HG03175 (cell line): ENCODE measurements at regions not wholly inside any gene's neighbourhood (a gene's known extent, or its start where the extent isn't known, plus 50 kb on each side); places are given as distances from the start of the nearest gene placed in this dataset.

Source experiments
- ATAC-seq: cut with Tn5 transposase; IDR thresholded peaks from one replicate; pipeline ENCODE4 v1.9.1; 2021; ENCODE audit warnings: mild to moderate bottlenecking, moderate library complexity; ENCODE audit not compliant: unreplicated experiment

GRCh38 chr7:136184719-136185118, 207.6 kb upstream of the MTPN start:
- no peak for ATAC-seq

- ATAC-seq = no peak
Measured at GRCh38 chr7:136183981-136184380, 206.8 kb upstream of the MTPN start.

- ATAC-seq = no peak
Measured at GRCh38 chr7:136180984-136181383, 203.8 kb upstream of the MTPN start.

GRCh38 chr7:136179851-136180721, 202.9 kb upstream of the MTPN start:
- no peak for ATAC-seq

- ATAC-seq = no peak
Measured at GRCh38 chr7:136179154-136179553, 202.0 kb upstream of the MTPN start.

GRCh38 chr7:136174477-136175125, 197.4 kb upstream of the MTPN start:
- no peak for ATAC-seq

- ATAC-seq = no peak
Measured at GRCh38 chr7:136173874-136174273, 196.7 kb upstream of the MTPN start.

GRCh38 chr7:136171233-136171632, 194.1 kb upstream of the MTPN start:
- no peak for ATAC-seq

- no peak for ATAC-seq
Measured at GRCh38 chr7:136168821-136169220, 191.7 kb upstream of the MTPN start.

- ATAC-seq = no peak
Measured at GRCh38 chr7:136167991-136168390, 190.8 kb upstream of the MTPN start.

GRCh38 chr7:136166521-136166920, 189.4 kb upstream of the MTPN start:
- ATAC-seq = no peak

GRCh38 chr7:136163340-136163801, 186.2 kb upstream of the MTPN start:
- ATAC-seq = no peak

- no peak for ATAC-seq
Measured at GRCh38 chr7:136150311-136150710, 173.2 kb upstream of the MTPN start.

- ATAC-seq = no peak
Measured at GRCh38 chr7:136148920-136149319, 171.8 kb upstream of the MTPN start.

- no peak for ATAC-seq
Measured at GRCh38 chr7:136146925-136147324, 169.8 kb upstream of the MTPN start.

GRCh38 chr7:136144182-136144581, 167.0 kb upstream of the MTPN start:
- ATAC-seq = no peak

- ATAC-seq = no peak
Measured at GRCh38 chr7:136143271-136143670, 166.1 kb upstream of the MTPN start.

- no peak for ATAC-seq
Measured at GRCh38 chr7:136142583-136142982, 165.4 kb upstream of the MTPN start.

GRCh38 chr7:136140469-136140868, 163.3 kb upstream of the MTPN start:
- no peak for ATAC-seq

GRCh38 chr7:136139417-136139816, 162.3 kb upstream of the MTPN start:
- ATAC-seq = no peak

GRCh38 chr7:136138991-136139390, 161.8 kb upstream of the MTPN start:
- no peak for ATAC-seq

GRCh38 chr7:136136906-136137454, 159.8 kb upstream of the MTPN start:
- no peak for ATAC-seq
